Posterior vena cava (tissue), 2 donors: ENCODE measurements at regions not wholly inside any gene's neighbourhood (a gene's known extent, or its start where the extent isn't known, plus 50 kb on each side); places are given as distances from the start of the nearest gene placed in this dataset.

Source experiments
- DNase-seq: peaks from one replicate; pipeline ENCODE4 v3.0.0-alpha.2; 2020; ENCODE audit warnings: low spot score
- intact Hi-C, 2 donors: fragments of 100-400 bp; cut with DNase I; formaldehyde crosslinking; loops; one replicate each; pipeline versions ENCODE4 v1.14.1 to v1.14.2; 2022 to 2023
- donor health status: DM: yes; HTN: yes; CAD: no.
- donor health status: DM: yes; HTN: yes; CAD: no.

- DNase-seq: no peak
- intact Hi-C loops: no loop called here
These were observed 468.5 kb upstream of the KCNMB2 start for GRCh38 chr3:178067721-178068120.

- no peak for DNase-seq
These were observed 463.6 kb upstream of the KCNMB2 start for GRCh38 chr3:178072391-178073305.

DNA sequence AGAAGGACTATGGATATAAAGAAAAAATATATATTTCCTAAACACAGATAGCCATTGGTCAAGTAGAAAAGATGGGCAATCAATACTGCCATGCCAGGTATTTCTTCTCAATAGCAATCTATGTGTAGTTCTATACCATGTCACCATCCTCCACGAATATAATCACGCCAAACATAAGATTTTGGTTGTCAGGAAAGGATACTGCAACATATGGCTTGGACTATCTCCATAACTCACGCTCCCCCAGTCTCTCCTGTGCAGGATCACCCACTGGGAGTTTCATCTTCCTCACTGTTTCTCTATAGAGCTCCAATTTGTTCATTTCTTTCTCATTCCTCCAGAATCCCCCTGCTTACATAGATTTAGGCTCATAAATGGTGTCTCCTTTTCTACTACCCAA lies 462.9 kb upstream of the KCNMB2 start:
- intact Hi-C loops: no loop called here
- no peak for DNase-seq

More at GRCh38 chr3:178072391-178073305, 463.6 kb upstream of the KCNMB2 start:
- intact Hi-C loops: no loop called here

DNA sequence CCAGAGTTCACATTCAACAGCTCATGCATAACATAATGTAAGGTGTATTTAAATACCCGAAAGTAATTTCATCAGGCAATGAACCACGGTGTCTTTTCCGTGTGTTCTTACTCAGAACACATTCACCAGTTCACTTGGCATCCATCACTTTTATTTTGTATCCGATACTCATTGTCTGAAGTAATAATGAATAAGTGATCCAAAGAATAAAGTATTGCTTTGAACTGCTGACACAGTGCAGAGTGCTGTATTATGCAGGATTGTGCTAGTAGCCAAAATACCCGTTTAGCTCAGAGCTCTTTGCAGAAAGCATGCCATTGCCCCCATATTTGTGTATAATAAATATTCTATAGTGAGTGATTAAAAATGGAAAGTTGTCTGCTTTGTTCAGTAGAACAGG lies 460.9 kb upstream of the KCNMB2 start:
- intact Hi-C loops: no loop called here
- no peak for DNase-seq

GRCh38 chr3:178078953-178079352 lies 457.3 kb upstream of the KCNMB2 start:
- DNase-seq: no peak
- intact Hi-C loops: no loop called here

- no peak for DNase-seq
- intact Hi-C loops: no loop called here
These were observed 456.3 kb upstream of the KCNMB2 start for GRCh38 chr3:178079966-178080365.

GRCh38 chr3:178082326-178082906 lies 453.8 kb upstream of the KCNMB2 start:
- intact Hi-C loops: no loop called here
- DNase-seq: no peak

DNA sequence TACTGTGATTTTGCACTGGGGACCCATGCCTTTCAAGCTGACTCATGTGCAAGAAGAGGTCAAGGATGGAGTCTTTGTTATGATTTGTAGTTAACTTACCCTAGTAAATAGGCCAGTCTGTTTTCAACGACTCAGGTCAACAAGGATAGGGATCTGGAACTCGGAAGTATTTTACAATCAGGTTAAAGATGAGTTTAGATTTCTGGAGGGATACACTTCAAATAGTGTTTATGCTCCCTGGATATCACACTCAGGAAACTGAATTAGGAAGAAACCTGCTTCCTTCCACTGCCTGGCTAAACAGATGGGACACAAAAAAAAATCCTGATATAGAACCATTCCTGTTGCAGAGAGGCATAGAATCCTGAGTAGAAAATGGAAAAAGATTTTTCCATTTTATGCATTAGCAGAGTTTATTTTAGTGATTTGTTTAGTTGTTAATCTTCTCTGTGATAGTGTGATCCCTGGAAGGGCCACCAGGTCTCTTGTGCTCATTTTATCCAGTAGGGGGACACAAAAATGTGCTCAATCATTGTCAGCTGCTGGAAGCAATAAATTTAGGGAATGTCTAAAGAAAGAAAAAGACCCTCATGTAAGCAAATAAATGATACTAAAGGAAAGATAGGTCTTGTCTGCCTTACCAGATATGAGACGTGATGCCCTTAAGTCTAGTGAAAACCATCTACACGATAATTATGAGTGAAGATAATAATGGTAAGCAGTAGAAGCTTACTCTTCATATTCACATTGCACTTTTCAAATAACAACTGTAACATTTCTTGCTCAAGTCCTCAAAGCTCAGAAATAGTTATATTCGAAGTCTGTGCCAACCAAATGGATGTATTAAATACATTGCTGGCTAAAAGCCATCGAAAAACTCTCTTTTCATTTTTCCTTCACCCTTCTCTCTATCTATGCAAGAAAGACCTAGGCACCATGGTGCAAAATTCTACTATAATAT lies 452.1 kb upstream of the KCNMB2 start:
- intact Hi-C loops: no loop called here
- DNase-seq: no peak

- intact Hi-C loops: no loop called here
- DNase-seq: peak; percentile 90
These were observed 451.1 kb upstream of the KCNMB2 start for GRCh38 chr3:178084938-178085816.

- intact Hi-C loops: no loop called here
- DNase-seq: no peak
These were observed 450.5 kb upstream of the KCNMB2 start for GRCh38 chr3:178085817-178086123.

DNA sequence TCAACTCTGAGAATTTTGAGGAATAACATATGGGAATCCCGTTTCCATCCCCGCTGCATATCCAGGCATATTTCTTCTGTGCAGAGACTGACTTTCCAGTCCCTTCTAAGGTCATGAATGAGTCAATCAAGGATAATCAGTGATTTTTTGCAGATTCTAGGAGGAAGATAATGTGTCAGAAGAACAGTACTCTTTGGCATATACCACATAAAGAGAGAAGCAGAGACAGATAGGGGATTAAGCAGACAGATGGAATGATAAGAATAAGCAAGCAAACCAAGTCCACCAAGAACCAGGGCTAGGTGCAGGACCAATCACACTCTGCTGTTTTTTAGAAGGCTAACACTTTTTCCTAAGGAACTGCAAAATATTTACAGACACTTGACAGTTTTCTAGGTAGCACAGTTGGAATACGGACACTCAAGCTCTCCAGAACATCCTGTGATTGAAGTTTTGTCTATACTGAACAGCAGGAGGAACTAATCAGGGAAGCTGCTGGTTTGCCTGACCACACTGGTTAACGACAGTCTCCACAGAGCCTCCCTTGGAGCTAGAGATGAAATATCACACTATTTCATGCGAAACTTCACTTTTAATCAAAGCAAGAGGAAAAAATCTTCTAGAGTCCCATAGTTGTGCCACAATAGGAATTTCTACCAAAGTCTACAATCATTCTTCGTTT lies 450.0 kb upstream of the KCNMB2 start:
- intact Hi-C loops: no loop called here
- no peak for DNase-seq

- no peak for DNase-seq
- intact Hi-C loops: no loop called here
These were observed 448.9 kb upstream of the KCNMB2 start for GRCh38 chr3:178087376-178087775.

DNA sequence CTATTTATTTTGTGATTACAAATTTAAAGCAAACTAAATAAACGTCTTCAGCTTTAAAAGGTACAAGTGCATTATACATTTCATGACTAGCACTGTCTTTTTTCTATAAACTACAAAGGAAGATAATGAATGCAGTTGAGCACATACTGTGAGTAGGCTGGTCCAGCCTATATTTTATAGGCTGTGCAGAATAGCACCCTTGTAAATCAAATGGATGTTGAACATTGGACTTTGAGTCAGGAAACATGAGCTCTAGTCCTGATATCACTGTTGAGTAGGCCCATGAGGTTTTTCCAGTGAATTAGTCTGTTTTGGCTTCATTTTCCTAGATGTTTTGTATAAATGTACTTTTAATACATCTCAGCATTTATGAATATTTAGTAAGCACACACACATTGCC lies 447.3 kb upstream of the KCNMB2 start:
- intact Hi-C loops: no loop called here
- no peak for DNase-seq

- DNase-seq: no peak
- intact Hi-C loops: no loop called here
These were observed 445.3 kb upstream of the KCNMB2 start for GRCh38 chr3:178090899-178091298.

DNA sequence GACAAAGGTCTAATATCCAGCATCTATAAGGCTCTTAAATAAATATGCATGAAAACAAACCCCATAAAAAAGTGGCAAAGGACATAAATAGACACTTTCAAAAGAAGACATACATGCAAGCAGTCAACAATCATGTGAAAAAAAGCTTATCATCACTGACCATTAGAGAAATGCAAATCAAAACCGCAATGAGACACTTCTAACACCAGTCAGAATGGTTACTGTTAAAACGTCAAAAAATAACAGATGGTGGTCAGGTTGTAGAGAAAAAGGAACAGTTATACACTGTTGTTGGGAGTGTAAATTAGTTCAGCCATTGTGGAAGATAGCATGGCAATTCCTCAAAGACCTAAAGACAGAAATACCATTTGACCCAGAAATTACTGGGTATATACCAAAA lies 440.7 kb upstream of the KCNMB2 start:
- no peak for DNase-seq
- intact Hi-C loops: no loop called here

- no peak for DNase-seq
- intact Hi-C loops: no loop called here
These were observed 439.3 kb upstream of the KCNMB2 start for GRCh38 chr3:178096955-178097354.

GRCh38 chr3:178097576-178097975 lies 438.7 kb upstream of the KCNMB2 start:
- intact Hi-C loops: no loop called here
- no peak for DNase-seq

DNA sequence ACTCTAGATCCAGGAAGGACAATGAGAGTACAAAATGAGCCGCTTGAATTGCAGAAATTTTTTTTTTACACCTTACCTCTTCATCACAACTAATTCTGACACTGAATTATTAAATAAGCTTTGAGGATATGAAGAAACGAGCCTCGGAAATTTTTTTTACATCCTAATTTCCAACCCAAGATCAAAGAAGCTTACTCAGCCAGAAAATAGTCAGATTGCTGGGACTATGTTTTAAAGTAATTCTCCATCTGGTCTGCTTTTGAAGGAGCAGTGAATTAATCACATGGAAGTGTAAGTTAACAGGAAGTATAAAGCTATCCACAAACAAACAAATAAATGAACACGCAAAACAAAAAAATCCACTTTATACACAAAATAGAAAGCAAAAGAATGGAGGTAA lies 437.0 kb upstream of the KCNMB2 start:
- intact Hi-C loops: no loop called here
- no peak for DNase-seq

DNA sequence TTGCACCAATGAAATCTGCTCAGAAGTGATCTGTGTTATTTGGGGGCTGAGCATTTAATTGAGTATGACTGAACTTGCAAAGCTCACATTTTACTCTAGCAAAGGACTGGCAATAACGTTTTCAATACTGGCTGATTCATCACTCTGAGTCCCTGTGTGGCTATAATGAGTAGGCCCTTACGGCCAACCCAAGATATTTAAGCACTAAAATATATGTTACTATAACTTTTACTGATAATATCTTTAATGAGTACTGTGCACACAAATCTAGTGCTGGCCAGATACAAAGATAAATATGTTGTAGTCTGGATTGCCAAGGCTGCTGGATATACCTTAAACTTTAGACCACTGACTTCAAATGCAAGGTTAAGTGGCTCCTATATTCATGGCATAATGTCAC lies 436.4 kb upstream of the KCNMB2 start:
- intact Hi-C loops: no loop called here
- no peak for DNase-seq
